Kidney (tissue), 13 donors: ENCODE measurements at regions not wholly inside any gene's neighbourhood (a gene's known extent, or its start where the extent isn't known, plus 50 kb on each side); places are given as distances from the start of the nearest gene placed in this dataset.

Source experiments
- DNase-seq, 5 donors: peaks; one replicate each; pipeline ENCODE4 v3.0.0-alpha.2; 2013 to 2020
- FAIRE-seq: peaks from 2 replicates; lab custom pipeline; 2012; peaks lifted over from hg19 to GRCh38; lab: Jason Lieb, UNC
- H3K27ac ChIP-seq, 2 donors: one replicate each; pipeline ENCODE4 v1.7.0; 2013; ENCODE audit warnings: low read depth in 2 of 2, low read length in 2 of 2, inconsistent platforms in 1 of 2
- H3K27me3 ChIP-seq: one replicate; pipeline ENCODE4 v1.7.1; 2013; ENCODE audit warnings: low read length, inconsistent platforms; ENCODE audit not compliant: control insufficient read depth, insufficient read depth
- H3K36me3 ChIP-seq, 3 donors: one replicate each; pipeline versions ENCODE4 v1.7.0 to v1.7.1; 2013; ENCODE audit warnings: low read length in 3 of 3, control low read depth in 1 of 3, inconsistent platforms in 1 of 3; ENCODE audit not compliant: insufficient read depth in 3 of 3, control insufficient read depth in 2 of 3
- H3K4me1 ChIP-seq, 3 donors: one replicate each; pipeline versions ENCODE4 v1.7.0 to v1.7.1; 2013; ENCODE audit warnings: low read length in 3 of 3, inconsistent platforms in 1 of 3, low read depth in 1 of 3; ENCODE audit not compliant: control insufficient read depth in 2 of 3, insufficient read depth in 2 of 3
- H3K4me3 ChIP-seq, 3 donors: one replicate each; pipeline versions ENCODE4 v1.7.0 to v1.8.1; 2013; ENCODE audit warnings: low read length in 3 of 3, control low read depth in 1 of 3, inconsistent platforms in 1 of 3
- H3K9ac ChIP-seq, 3 donors: one replicate each; pipeline versions ENCODE4 v1.7.0 to v1.7.1; 2013; ENCODE audit warnings: low read length in 3 of 3, control low read depth in 1 of 3, inconsistent platforms in 1 of 3
- H3K9me3 ChIP-seq, 3 donors: one replicate each; pipeline versions ENCODE4 v1.7.0 to v1.7.1; 2013; ENCODE audit warnings: low read length in 3 of 3, control low read depth in 1 of 3, inconsistent platforms in 1 of 3; ENCODE audit not compliant: control insufficient read depth in 2 of 3, insufficient read depth in 1 of 3
- intact Hi-C: fragments of 100-400 bp; cut with DNase I; formaldehyde crosslinking; loops from one replicate; pipeline ENCODE4 v1.11.1; 2022
- TF ChIP-seq, protein P1 (sequence below): IDR thresholded peaks from 3 replicates; pipeline ENCODE4 v1.5.1; 2012; ENCODE audit warnings: mild to moderate bottlenecking, moderate library complexity, borderline replicate concordance; ENCODE audit not compliant: insufficient read depth; ENCODE audit errors: extremely low read depth
- donor health status: control.
- donor health status: control.
- donor health status: control.
- donor health status: control.
- donor health status: control.
- donor health status: DM: yes; HTN: yes; CAD: no.
- donor health status: Normal renal cell carcinoma (clear cell type).

DNA sequence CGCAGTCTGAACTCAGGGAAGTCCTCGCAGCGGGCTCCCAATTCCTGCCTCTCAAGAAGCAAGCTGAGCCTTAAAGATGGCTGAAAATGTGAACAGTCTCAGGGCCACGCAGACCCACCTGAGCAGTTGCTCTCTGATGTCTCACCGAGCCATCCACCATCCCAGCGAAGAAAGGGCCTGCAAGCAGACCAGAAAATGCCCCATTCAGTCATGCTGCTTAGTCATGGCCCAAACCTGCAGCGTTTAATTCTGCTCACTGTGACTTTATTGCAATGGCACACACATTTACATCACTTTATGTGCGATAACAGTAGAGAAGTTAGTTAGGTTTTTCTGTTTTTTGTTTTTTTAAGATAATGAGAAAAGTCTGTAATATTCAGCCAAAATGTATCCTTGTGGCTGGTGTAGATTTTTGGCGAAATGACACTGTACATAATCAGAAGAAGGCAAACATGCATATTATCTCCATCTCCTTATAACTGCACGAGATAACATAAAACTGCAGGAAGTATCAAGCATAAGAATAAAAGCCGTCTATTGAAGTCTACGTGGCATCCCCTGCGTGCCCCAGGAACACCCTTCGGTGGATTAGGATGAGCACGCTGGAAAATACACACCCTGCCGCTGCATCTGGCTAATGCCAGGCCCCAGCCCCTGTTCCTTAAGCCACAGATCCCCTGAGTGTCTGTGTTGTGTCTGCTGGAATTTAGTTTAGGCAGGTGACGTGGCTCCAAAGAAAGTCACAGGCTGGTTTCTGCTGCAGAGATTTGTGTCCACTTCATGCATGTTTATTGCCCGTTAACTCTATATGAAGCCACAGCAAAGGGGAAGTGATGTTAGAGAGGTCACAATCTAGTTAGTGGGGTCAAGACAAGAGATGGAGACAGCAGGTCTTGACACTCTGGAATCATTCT is 119.8 kb upstream of the IRF2BP2 start:
- FAIRE-seq = no peak
- no peaks in the 10 kb centered on the region for H3K27me3 ChIP-seq
- H3K9ac ChIP-seq = no peak overlapping the region
- peak in 1 of 5 donors; percentile 21 for DNase-seq
- TF ChIP-seq, protein P1, sequence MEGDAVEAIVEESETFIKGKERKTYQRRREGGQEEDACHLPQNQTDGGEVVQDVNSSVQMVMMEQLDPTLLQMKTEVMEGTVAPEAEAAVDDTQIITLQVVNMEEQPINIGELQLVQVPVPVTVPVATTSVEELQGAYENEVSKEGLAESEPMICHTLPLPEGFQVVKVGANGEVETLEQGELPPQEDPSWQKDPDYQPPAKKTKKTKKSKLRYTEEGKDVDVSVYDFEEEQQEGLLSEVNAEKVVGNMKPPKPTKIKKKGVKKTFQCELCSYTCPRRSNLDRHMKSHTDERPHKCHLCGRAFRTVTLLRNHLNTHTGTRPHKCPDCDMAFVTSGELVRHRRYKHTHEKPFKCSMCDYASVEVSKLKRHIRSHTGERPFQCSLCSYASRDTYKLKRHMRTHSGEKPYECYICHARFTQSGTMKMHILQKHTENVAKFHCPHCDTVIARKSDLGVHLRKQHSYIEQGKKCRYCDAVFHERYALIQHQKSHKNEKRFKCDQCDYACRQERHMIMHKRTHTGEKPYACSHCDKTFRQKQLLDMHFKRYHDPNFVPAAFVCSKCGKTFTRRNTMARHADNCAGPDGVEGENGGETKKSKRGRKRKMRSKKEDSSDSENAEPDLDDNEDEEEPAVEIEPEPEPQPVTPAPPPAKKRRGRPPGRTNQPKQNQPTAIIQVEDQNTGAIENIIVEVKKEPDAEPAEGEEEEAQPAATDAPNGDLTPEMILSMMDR = no peak
- no peak overlapping the region for H3K4me3 ChIP-seq
- intact Hi-C loops = loop anchor here (10.0 kb wide), 1 partner anchor 115 kb away; the partner anchor contains the start of gene IRF2BP2
- peaks cover 22 to 32% (median 30%) of the 10 kb centered on the region in 3 donors for H3K4me1 ChIP-seq
- no peaks in the 10 kb centered on the region for H3K9me3 ChIP-seq
- no peaks in the 10 kb centered on the region for H3K36me3 ChIP-seq
- no peak overlapping the region for H3K27ac ChIP-seq

DNA sequence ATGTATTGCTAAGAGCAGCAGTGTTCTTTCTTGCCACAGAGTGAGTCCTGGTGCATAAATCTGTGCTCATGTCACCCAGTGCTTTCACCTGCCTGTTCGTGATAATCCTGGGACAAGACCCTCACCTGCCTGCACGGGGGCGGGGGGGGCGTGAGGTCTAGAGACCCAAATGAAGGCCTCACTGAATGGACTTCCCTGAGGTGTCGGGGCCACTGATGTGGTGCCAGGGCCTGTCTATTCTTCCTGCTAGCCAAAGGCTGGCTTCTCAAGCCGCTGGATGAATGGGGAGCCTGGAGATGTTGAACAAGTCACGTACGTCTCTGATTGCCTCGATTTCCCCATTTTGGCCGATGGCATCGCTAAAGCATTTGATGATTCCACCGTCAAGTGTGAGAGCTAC is 118.8 kb upstream of the IRF2BP2 start:
- H3K27ac ChIP-seq = no peak overlapping the region
- TF ChIP-seq, protein P1 = no peak
- H3K36me3 ChIP-seq = no peaks in the 10 kb centered on the region
- H3K27me3 ChIP-seq = no peaks in the 10 kb centered on the region
- intact Hi-C loops = loop anchor here (10.0 kb wide), 1 partner anchor 114 kb away; the partner anchor contains the start of gene IRF2BP2
- H3K9me3 ChIP-seq = no peaks in the 10 kb centered on the region
- H3K4me1 ChIP-seq = peaks cover 26 to 36% (median 36%) of the 10 kb centered on the region in 3 donors
- DNase-seq = no peak
- no peak for FAIRE-seq
- H3K9ac ChIP-seq = no peak overlapping the region
- no peak overlapping the region for H3K4me3 ChIP-seq

DNA sequence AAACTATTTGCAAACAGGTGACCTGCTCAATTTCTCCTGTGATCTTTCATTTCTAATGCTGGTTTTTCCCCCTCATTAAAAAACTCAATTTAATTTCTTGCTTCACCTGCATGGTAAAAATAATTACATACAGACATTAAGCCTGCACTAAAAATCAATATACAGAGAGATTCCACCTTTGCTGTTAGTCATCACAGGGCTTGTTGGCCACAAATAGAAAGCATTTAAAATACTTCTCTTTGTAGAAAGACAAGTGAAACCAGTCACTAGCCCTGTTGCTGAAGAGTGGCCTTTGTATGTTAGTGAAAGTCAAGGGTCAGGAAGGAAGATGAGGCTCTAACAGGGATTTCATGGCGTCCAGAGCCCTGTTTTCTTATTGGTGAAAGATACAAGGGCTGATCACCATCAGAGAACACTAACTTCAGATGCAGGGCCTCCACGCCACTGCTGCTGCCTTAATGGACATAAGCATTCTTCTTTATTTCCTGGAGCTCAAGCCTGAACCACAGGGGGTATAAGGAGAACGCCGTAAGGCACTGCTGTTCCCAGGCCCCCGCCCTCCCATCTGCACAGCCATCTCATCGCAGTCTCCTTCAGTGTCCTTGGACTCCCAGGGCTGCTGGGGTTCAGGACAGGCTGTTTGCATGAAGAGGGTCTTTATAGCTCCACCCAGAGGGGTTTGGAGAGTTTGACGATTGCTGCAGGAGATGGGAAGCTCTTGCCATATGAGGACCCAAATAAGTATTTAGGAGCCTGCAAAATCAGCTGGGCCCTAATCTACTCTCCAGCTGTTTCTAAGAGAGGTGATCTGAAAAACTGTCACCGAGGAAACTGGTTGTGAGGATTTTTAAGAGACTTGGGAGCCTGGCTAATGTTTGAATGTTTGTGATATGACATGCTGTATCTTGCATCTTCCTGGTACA is 117.3 kb upstream of the IRF2BP2 start:
- H3K36me3 ChIP-seq = no peaks in the 10 kb centered on the region
- TF ChIP-seq, protein P1 = no peak
- H3K27ac ChIP-seq = peak overlapping the region; percentile 98 to 99
- no peak for DNase-seq
- FAIRE-seq = no peak
- peak overlapping the region in 1 of 3 donors; percentile 74 for H3K9ac ChIP-seq
- H3K4me1 ChIP-seq = peaks cover 37 to 51% (median 49%) of the 10 kb centered on the region in 3 donors
- no peak overlapping the region for H3K4me3 ChIP-seq
- no peaks in the 10 kb centered on the region for H3K27me3 ChIP-seq
- intact Hi-C loops = loop anchor here (10.0 kb wide), 1 partner anchor 112 kb away; the partner anchor contains the start of gene IRF2BP2
- no peaks in the 10 kb centered on the region for H3K9me3 ChIP-seq
